Loucy (cell line): ENCODE measurements at regions not wholly inside any gene's neighbourhood (a gene's known extent, or its start where the extent isn't known, plus 50 kb on each side); places are given as distances from the start of the nearest gene placed in this dataset.

Experiments
- H2AFZ ChIP-seq: fragments of 200-600 bp; sonication (generic); 2 replicates; pipeline ENCODE4 v1.6.0; 2016; ENCODE audit warnings: antibody characterized with exemption, mild to moderate bottlenecking, low read length, moderate library complexity
- H3F3A ChIP-seq: fragments of 200-600 bp; 2 replicates; pipeline ENCODE4 v1.6.0; 2016; ENCODE audit warnings: antibody characterized with exemption, low read depth, mild to moderate bottlenecking
- H3K27me3 ChIP-seq: fragments of 200-600 bp; sonication (generic); 2 replicates; pipeline ENCODE4 v1.6.1; 2014; ENCODE audit warnings: low read length, mild to moderate bottlenecking; ENCODE audit not compliant: insufficient read depth, poor library complexity, severe bottlenecking
- H3K36me3 ChIP-seq: fragments of 200-600 bp; sonication (generic); 2 replicates; pipeline ENCODE4 v1.6.1; 2016; ENCODE audit warnings: low read length; ENCODE audit not compliant: insufficient read depth
- H3K4me1 ChIP-seq: fragments of 200-600 bp; sonication (generic); 2 replicates; pipeline ENCODE4 v1.5.1; 2014; ENCODE audit warnings: low read length, mild to moderate bottlenecking; ENCODE audit not compliant: insufficient read depth, poor library complexity, severe bottlenecking
- H3K4me2 ChIP-seq: fragments of 200-600 bp; sonication (generic); 2 replicates; pipeline ENCODE4 v1.6.0; 2014; ENCODE audit warnings: antibody characterized with exemption, low read length, low read depth, mild to moderate bottlenecking; ENCODE audit not compliant: poor library complexity, severe bottlenecking
- H3K4me3 ChIP-seq: fragments of 200-600 bp; sonication (generic); 2 replicates; pipeline ENCODE4 v1.5.1; 2014; ENCODE audit warnings: low read length, mild to moderate bottlenecking, mixed read lengths; ENCODE audit not compliant: poor library complexity, severe bottlenecking
- H3K79me2 ChIP-seq: fragments of 200-600 bp; sonication (generic); 2 replicates; pipeline ENCODE4 v1.6.1; 2014; ENCODE audit warnings: low read length; ENCODE audit not compliant: insufficient read depth
- H3K9ac ChIP-seq: fragments of 200-600 bp; sonication (generic); 2 replicates; pipeline ENCODE4 v1.6.0; 2014; ENCODE audit warnings: mild to moderate bottlenecking, low read depth, low read length, moderate library complexity; ENCODE audit not compliant: poor library complexity, severe bottlenecking
- H3K9me2 ChIP-seq: fragments of 200-600 bp; sonication (generic); replicated peaks from 2 replicates; pipeline ENCODE4 v1.6.1; 2016; ENCODE audit warnings: low read depth, low read length, mixed read lengths
- H3K9me3 ChIP-seq: fragments of 200-600 bp; sonication (generic); 2 replicates; pipeline ENCODE4 v1.6.1; 2014; ENCODE audit warnings: mild to moderate bottlenecking, antibody characterized with exemption, low read length, low read depth; ENCODE audit not compliant: insufficient read depth
- H4K20me1 ChIP-seq: fragments of 200-600 bp; sonication (generic); 2 replicates; pipeline ENCODE4 v1.6.0; 2014; ENCODE audit warnings: antibody characterized with exemption, low read length, mild to moderate bottlenecking; ENCODE audit not compliant: insufficient read depth, poor library complexity, severe bottlenecking
- CTCF ChIP-seq: fragments of 200-600 bp; sonication (generic); conservative IDR thresholded peaks from 2 replicates; pipeline ENCODE4 v1.5.1; 2014; ENCODE audit warnings: mild to moderate bottlenecking, antibody characterized with exemption, low read length
- EZH2phosphoT487 ChIP-seq: fragments of 200-600 bp; IDR thresholded peaks from 2 replicates; pipeline ENCODE4 v1.6.1; 2018; ENCODE audit warnings: antibody characterized with exemption, mild to moderate bottlenecking, moderate library complexity, borderline replicate concordance

DNA sequence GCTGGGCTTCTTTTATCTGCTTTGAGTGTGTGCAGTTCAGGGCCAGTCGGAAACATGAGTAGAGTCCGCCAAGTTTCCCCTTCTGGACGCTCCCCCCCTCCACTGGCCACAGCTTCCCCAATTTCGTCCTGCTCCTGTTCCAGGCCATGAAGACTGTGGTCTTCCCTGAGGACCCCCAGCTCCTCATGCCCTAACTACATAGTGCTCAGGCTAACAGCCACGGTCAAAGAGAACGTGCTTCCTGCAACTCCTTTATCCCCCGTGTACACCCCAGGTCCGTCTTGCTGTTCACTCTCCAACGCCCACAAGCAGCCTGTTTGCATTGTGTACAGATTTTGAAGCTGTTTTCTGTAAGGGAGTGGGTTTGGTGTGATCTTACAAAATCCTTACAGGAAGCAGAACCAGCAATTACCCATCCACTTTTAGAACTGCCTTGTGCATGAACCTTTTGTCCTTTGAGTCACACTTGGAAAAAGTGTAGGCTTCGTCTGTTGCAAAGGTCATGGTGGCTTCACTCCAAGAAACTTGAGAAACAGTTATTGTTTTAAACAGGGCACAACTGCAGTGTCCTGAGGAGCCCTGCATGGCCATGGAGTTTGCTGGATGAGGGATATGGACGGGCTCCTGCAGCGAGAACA lies 77.0 kb upstream of the FAM20C start:
- TF ChIP-seq CTCF (no peak), EZH2phosphoT487 (no peak)
- no peaks in the 10 kb centered on the region for H4K20me1 ChIP-seq
- no peaks in the 10 kb centered on the region for H3F3A ChIP-seq
- H3K4me2 ChIP-seq, result no peak overlapping the region
- H3K79me2 ChIP-seq, result no peaks in the 10 kb centered on the region
- no peaks in the 10 kb centered on the region for H3K4me1 ChIP-seq
- H2AFZ ChIP-seq, result no peak overlapping the region
- H3K36me3 ChIP-seq, result no peaks in the 10 kb centered on the region
- peaks cover 23% of the 10 kb centered on the region; the same call in 1 of the 2 replicates for H3K9me3 ChIP-seq
- H3K9me2 ChIP-seq, result no peaks in the 10 kb centered on the region
- no peak overlapping the region for H3K9ac ChIP-seq
- no peaks in the 10 kb centered on the region for H3K27me3 ChIP-seq
- no peak overlapping the region for H3K4me3 ChIP-seq

DNA sequence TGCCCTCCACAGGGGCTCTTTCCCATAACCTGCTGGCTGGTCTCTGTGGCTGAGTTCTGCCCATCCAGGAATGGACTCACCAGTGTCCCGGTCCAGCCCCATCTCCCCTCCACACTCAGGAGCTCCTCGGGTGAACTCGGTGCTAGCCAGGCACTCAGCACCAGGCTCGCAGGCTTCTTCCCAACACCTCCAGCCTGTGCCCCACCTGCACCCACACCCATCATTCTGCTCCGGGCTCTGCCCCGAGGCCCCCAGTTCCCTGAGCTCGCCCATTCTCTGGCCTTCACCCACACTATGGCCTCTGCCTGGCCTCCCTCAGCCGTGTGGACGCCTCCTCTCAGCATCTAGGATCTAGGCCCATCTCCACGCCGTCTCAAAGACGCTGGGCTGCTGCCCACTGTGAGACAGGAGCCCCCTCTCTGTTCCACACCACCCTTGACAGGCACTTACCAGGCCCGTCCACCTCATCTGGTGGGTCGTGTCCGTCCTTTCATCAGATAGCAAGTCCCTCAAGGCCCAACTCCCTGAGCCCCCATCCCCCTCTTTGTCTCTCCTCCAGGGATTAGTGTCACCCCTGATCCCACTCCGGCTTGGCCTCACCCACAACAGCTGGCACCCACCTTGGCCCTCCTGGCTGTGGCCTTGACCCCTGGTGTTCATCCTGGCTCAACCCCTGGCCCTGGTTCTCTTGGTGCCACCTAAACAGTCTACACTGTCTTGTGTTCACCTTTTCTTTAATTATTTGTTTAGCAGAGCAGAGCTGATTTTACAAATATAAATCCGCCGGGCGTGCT lies 76.0 kb upstream of the FAM20C start:
- H3K27me3 ChIP-seq, result no peaks in the 10 kb centered on the region
- H3K36me3 ChIP-seq, result no peaks in the 10 kb centered on the region
- no peak overlapping the region for H2AFZ ChIP-seq
- H3K4me1 ChIP-seq, result no peaks in the 10 kb centered on the region
- H3K4me2 ChIP-seq, result no peak overlapping the region
- peaks cover 21% of the 10 kb centered on the region; the same call in 1 of the 2 replicates for H3K9me3 ChIP-seq
- H3K9me2 ChIP-seq, result no peaks in the 10 kb centered on the region
- no peaks in the 10 kb centered on the region for H3K79me2 ChIP-seq
- TF ChIP-seq CTCF, result no peak
- no peak for TF ChIP-seq EZH2phosphoT487
- no peaks in the 10 kb centered on the region for H4K20me1 ChIP-seq
- H3F3A ChIP-seq, result no peaks in the 10 kb centered on the region
- no peak overlapping the region for H3K4me3 ChIP-seq
- no peak overlapping the region for H3K9ac ChIP-seq

DNA sequence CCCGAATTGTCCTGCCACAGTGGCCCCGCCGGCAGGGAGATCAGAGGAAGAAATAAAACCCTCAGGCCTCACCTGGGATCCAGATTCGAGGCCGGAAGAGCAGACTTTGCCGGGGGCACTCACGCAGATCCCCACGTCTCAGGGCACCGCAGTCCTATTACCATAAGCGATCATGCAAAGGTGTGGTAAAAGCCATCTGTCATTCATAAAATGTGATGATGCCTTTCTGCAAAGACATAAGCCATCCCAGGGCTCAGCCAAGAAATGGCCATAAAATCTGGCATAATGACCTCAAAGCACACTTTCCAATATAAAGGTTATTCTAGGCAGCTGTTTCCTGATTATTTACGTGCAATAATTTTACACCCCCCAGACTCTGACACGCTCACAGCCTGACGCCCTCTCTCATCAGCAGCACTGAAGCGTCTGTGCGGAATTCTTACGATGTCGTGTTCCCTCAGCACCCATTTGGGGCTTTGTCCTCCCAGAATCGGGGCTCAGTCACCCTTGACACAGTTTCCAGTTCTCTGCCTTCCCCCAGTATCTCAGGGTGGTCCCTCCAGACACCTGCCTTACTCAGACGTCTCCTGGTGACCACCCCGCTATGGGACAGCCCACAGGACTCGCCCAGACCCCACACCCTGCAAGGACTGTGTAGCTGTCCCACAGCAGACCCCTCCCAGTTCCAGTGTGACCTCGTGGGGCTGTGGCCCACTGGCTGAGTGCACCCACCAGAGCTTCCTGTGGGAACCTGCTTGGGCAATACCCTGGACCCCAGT lies 74.3 kb upstream of the FAM20C start:
- H3K4me2 ChIP-seq, result no peak overlapping the region
- no peaks in the 10 kb centered on the region for H3K79me2 ChIP-seq
- H3K27me3 ChIP-seq, result no peaks in the 10 kb centered on the region
- H3F3A ChIP-seq, result no peaks in the 10 kb centered on the region
- no peaks in the 10 kb centered on the region for H3K4me1 ChIP-seq
- TF ChIP-seq EZH2phosphoT487 (no peak), CTCF (no peak)
- H3K4me3 ChIP-seq, result no peak overlapping the region
- H3K9me2 ChIP-seq, result no peaks in the 10 kb centered on the region
- no peak overlapping the region for H3K9ac ChIP-seq
- peaks cover 12% of the 10 kb centered on the region; the same call in 1 of the 2 replicates for H3K9me3 ChIP-seq
- H4K20me1 ChIP-seq, result no peaks in the 10 kb centered on the region
- H3K36me3 ChIP-seq, result no peaks in the 10 kb centered on the region
- H2AFZ ChIP-seq, result no peak overlapping the region
